WERI-Rb-1 (cell line): ENCODE measurements at regions not wholly inside any gene's neighbourhood (a gene's known extent, or its start where the extent isn't known, plus 50 kb on each side); places are given as distances from the start of the nearest gene placed in this dataset.

Experiments
- DNase-seq: peaks from one replicate; pipeline ENCODE4 v3.0.0-alpha.2; 2020
- H3K27ac ChIP-seq: fragments of 250-450 bp; sonication (Bioruptor Pico); 2 replicates; pipeline ENCODE4 v1.5.1; 2020; ENCODE audit warnings: mild to moderate bottlenecking, moderate library complexity
- H3K27me3 ChIP-seq: fragments of 250-450 bp; sonication (Bioruptor Pico); 2 replicates; pipeline ENCODE4 v1.5.1; 2021; ENCODE audit warnings: mild to moderate bottlenecking, low read depth, moderate library complexity; ENCODE audit not compliant: insufficient read depth, severe bottlenecking
- H3K36me3 ChIP-seq: fragments of 250-450 bp; sonication (Bioruptor Pico); 2 replicates; pipeline ENCODE4 v1.5.1; 2020; ENCODE audit warnings: mild to moderate bottlenecking, moderate library complexity
- H3K4me3 ChIP-seq: 2 replicates; pipeline ENCODE4 v1.5.1; 2011; ENCODE audit warnings: low read depth, mild to moderate bottlenecking, control low read depth, low read length
- H3K9me3 ChIP-seq: fragments of 250-450 bp; sonication (Bioruptor Pico); 2 replicates; pipeline ENCODE4 v1.5.1; 2021; ENCODE audit warnings: mild to moderate bottlenecking, moderate library complexity; ENCODE audit not compliant: severe bottlenecking
- CTCF ChIP-seq: IDR thresholded peaks from 2 replicates; pipeline ENCODE4 v1.5.1; 2011; ENCODE audit warnings: low read depth, mild to moderate bottlenecking, control low read depth, inconsistent platforms, low read length

DNA sequence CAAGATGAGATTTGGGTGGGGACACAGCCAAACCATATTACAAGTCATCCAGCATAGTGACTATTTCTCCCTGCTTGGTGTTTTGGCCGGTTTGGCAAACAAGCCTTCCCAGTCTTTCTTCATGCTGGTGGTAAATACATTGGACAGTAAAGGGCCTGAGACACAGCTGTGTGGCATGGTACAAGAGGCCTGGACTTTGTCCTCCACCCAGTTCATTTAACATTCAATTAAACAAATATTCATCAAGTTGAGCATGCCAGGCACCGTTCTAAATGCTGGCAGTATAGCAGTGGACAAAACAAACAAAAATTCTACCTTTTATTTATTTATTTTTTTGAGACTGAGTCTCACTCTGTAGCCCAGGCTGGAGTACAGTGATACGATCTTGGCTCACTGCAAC, 62.7 kb upstream of the SLC28A3 start:
- no peak overlapping the region for H3K4me3 ChIP-seq

GRCh38 chr9:84404095-84404686, 63.6 kb upstream of the SLC28A3 start:
- H3K36me3 ChIP-seq = no peaks in the 10 kb centered on the region
- H3K4me3 ChIP-seq = no peak overlapping the region
- peak; percentile 82 for TF ChIP-seq CTCF
- H3K27me3 ChIP-seq = no peaks in the 10 kb centered on the region
- peak; percentile 24 for DNase-seq
- H3K27ac ChIP-seq = no peak overlapping the region
- H3K9me3 ChIP-seq = no peaks in the 10 kb centered on the region

More for the DNA sequence above, 62.7 kb upstream of the SLC28A3 start:
- H3K9me3 ChIP-seq = no peaks in the 10 kb centered on the region
- no peaks in the 10 kb centered on the region for H3K27me3 ChIP-seq
- no peaks in the 10 kb centered on the region for H3K36me3 ChIP-seq
- no peak for TF ChIP-seq CTCF
- no peak for DNase-seq
- H3K27ac ChIP-seq = no peak overlapping the region

DNA sequence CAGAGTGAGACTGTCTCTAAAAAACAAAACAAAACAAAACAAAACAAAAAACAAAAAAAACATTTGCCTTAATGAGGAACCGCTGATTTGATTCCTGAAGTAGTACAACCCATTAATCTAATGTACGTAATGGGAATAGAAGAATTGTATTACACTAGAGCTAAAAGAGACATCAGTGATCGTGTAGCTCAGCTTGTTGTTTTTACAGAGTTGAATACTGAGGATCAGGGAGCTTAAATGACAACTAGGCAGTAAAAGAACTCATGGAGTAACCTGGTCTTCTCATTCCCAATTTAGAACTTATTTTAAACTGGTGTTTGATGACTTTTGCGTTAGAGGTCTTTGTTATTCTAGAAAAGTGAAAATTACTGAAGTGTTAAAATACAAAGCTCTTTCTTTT, 65.1 kb upstream of the SLC28A3 start:
- H3K36me3 ChIP-seq = no peaks in the 10 kb centered on the region
- TF ChIP-seq CTCF = no peak

DNA sequence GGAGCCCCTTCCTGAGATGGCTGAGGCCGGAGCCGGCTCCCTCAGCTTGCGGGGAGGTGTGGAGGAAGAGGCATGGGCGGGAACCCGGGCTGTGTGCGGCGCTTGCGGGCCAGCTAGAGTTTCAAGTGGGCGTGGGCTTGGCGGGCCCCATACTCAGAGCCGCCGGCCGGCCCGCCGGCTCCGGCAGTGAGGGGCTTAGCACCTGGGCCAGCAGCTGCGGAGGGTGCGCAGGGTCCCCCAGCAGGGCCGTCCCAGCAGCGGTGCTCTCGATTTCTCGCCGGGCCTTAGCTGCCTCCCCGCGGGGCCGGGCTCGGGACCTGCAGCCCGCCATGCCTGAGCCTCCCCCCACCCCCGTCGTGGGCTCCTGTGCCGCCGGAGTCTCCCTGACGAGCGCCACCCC, 67.9 kb upstream of the SLC28A3 start:
- H3K9me3 ChIP-seq = no peaks in the 10 kb centered on the region

More for the DNA sequence above, 65.1 kb upstream of the SLC28A3 start:
- H3K27me3 ChIP-seq = no peaks in the 10 kb centered on the region
- H3K4me3 ChIP-seq = no peak overlapping the region
- no peaks in the 10 kb centered on the region for H3K9me3 ChIP-seq
- no peak for DNase-seq
- no peak overlapping the region for H3K27ac ChIP-seq

DNA sequence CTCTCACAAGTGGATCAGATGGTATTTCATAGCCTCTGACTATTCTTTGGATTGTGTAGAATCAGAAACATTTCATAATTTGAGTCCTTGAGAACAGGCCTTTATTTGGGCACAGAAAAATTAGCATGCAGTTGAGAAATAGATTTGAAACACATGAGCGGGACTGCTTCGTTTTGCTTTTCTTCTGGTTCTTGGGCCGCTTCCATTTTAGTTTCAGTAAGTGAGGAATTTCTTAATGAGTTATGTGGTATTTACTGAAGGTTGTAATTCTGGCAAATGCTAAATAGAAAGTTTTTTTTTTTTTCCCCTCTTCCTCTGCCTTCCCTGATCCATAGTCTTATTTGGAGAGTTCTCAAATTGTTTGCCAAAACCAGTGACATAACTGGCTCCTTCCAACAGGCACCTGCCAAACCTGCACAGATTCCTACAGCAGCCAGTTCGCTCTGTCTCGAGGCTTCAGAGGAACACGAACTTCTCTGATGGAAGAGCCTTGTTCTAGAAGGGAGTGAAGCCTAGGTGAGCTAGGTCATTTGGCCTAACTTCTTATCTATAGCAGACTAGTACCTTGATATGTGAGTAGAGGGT, 71.2 kb upstream of the SLC28A3 start:
- Histone ChIP-seq H3K27me3 (no peaks in the 10 kb centered on the region), H3K4me3 (no peak overlapping the region), H3K9me3 (no peaks in the 10 kb centered on the region), H3K27ac (no peak overlapping the region), H3K36me3 (no peaks in the 10 kb centered on the region)
- DNase-seq = no peak
- TF ChIP-seq CTCF = no peak

More for the DNA sequence above, 67.9 kb upstream of the SLC28A3 start:
- no peaks in the 10 kb centered on the region for H3K27me3 ChIP-seq
- H3K4me3 ChIP-seq = no peak overlapping the region
- no peak for TF ChIP-seq CTCF
- H3K27ac ChIP-seq = no peak overlapping the region
- H3K36me3 ChIP-seq = no peaks in the 10 kb centered on the region
- DNase-seq = no peak

DNA sequence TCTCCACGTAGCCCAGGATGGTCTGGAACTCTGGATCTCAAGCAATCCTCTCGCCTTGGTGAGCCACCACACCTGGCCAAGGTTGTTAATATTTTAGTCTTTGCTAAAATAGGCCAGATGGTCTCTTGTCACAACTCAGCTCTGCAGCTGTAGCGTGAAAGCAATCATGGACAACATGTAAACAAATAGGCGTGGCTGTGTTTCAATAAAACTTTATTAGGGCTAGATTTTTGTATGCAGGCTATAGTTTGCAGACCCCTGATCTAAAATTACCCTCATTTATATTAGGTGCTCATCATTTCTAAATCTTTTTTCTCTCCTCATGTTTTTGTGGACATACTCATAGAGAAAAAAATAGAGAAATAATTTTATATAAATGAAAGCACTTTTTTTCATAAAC, 72.1 kb upstream of the SLC28A3 start:
- Histone ChIP-seq H3K27ac (no peak overlapping the region), H3K27me3 (no peaks in the 10 kb centered on the region), H3K36me3 (no peaks in the 10 kb centered on the region), H3K4me3 (no peak overlapping the region), H3K9me3 (no peaks in the 10 kb centered on the region)
- no peak for TF ChIP-seq CTCF
- no peak for DNase-seq
